ENCODE measurements at regions not wholly inside any gene's neighbourhood (a gene's known extent, or its start where the extent isn't known, plus 50 kb on each side); places are given as distances from the start of the nearest gene placed in this dataset.

DNA sequence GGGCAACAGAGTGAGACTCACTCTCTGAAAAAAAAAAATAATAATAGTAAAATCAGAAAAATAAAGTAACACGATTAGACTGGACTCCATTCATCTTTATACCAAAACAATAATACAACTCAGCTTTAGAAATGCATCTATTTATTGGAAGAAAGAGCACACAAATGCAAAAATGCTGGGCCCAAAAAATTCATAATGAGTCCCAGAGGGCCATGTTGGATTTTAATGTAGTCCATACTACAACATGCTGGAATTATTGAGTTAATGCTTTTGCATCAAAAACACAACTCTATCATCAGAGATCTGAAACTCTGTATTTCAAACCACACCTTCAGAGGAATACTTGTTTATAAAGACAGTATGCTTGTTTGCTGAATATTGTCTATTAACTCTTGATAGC, 1614.7 kb downstream of the STIM2 start:
- TF ChIP-seq, protein P1, sequence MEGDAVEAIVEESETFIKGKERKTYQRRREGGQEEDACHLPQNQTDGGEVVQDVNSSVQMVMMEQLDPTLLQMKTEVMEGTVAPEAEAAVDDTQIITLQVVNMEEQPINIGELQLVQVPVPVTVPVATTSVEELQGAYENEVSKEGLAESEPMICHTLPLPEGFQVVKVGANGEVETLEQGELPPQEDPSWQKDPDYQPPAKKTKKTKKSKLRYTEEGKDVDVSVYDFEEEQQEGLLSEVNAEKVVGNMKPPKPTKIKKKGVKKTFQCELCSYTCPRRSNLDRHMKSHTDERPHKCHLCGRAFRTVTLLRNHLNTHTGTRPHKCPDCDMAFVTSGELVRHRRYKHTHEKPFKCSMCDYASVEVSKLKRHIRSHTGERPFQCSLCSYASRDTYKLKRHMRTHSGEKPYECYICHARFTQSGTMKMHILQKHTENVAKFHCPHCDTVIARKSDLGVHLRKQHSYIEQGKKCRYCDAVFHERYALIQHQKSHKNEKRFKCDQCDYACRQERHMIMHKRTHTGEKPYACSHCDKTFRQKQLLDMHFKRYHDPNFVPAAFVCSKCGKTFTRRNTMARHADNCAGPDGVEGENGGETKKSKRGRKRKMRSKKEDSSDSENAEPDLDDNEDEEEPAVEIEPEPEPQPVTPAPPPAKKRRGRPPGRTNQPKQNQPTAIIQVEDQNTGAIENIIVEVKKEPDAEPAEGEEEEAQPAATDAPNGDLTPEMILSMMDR (IDR thresholded peaks at IDR 0.05) = no peak
- no peak for TF ChIP-seq POLR2A (IDR thresholded peaks at IDR 0.05)
- no peak overlapping the region for H3K4me3 ChIP-seq (ENCODE audit: low read depth, poor library complexity, severe bottlenecking)
- intact Hi-C loops (cut with DNase I; ENCODE audit: low total_unique reads) = no loop called here
- 75 to 86% methylated on average over 1 of the region's 1 CpG for WGBS, 2 donors
- no peak for DNase-seq (ENCODE audit: low spot score in 2 of 2)

DNA sequence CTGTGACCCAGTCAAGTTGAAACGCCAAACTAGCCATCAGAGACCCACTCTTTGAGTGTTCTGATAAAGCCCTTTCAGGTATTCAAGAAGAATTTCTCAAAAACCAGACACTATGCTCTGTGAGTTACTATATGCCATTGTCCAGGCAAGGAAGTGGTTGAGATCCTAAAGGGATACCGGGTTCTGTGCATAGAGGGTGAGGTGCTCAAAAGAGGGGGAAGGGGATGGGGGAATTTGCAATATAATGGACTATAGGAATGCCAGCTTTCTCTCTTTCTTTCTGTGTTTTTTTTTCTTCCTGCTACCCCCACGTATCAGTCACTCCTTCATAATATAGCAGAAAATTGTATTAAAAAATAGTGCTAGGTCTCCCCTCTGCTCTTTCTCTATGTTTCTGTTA, 1619.0 kb downstream of the STIM2 start:
- no peak overlapping the region for H3K4me3 ChIP-seq (ENCODE audit: low read depth, poor library complexity, severe bottlenecking)
- WGBS, 2 donors = 82 to 84% methylated on average over 3 of the region's 3 CpGs
- TF ChIP-seq, protein P1 (IDR thresholded peaks at IDR 0.05) = no peak
- TF ChIP-seq POLR2A (IDR thresholded peaks at IDR 0.05) = no peak
- intact Hi-C loops (cut with DNase I; ENCODE audit: low total_unique reads) = no loop called here
- DNase-seq (ENCODE audit: low spot score in 2 of 2) = no peak

DNA sequence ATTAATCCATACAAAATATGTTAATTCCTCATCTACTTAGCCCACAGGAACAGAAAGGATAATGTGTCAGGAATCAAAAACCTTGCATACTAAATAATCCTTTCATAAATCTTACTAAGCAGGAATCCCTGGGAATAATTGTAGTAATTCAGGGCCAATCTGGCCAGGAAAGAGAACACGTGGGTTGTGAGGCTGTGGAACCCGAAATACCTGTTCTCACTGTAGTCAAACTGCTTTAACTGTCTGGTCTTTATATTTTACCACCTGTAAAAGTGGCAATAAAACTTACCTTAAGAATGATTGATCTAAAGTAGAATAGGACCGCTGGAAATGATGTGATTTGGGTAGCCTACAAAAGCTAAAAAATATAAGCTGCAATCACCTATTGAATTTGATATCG, 1620.9 kb downstream of the STIM2 start:
- no peak overlapping the region for H3K4me3 ChIP-seq (ENCODE audit: low read depth, poor library complexity, severe bottlenecking)
- WGBS, 2 donors = 64 to 68% methylated on average over 4 of the region's 4 CpGs
- DNase-seq (ENCODE audit: low spot score in 2 of 2) = no peak
- no peak for TF ChIP-seq POLR2A (IDR thresholded peaks at IDR 0.05)
- TF ChIP-seq, protein P1 (IDR thresholded peaks at IDR 0.05) = no peak
- intact Hi-C loops (cut with DNase I; ENCODE audit: low total_unique reads) = no loop called here

DNA sequence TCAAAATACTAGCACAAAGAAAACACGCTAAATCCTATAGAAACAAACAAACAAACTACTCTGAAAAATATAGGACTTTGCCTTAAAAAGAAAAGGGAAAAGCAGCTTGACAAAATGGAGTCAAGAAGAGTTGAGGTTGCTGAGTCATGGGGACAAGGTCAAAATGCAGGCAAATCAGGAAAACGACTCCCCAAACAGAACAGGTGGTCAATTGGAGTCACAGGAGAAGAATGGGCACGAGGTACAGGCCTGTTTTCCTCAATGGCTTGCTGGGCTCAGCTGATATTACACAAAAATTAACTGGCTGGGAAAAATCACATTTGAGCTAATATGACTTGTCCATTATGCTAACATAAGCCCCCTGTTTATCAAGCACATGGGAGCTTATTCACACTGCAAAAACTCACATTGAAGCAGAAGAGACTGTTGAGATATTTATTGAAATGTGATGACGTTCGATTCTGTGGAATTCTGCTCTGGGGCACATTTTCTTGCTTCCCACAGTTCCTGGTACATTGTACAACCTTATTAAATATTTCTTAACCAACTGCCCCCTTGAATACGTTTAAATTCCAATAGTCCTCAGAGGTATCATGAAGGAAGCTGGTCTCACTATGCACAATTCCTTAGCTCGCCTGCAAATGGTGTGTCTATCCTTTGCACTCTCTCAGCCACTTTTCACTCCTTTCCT, 1622.1 kb downstream of the STIM2 start:
- DNase-seq (ENCODE audit: low spot score in 2 of 2) = no peak
- WGBS, 2 donors = 56 to 60% methylated on average over 7 of the region's 7 CpGs
- intact Hi-C loops (cut with DNase I; ENCODE audit: low total_unique reads) = no loop called here
- H3K4me3 ChIP-seq (ENCODE audit: low read depth, poor library complexity, severe bottlenecking) = no peak overlapping the region
- TF ChIP-seq POLR2A (IDR thresholded peaks at IDR 0.05) = no peak

DNA sequence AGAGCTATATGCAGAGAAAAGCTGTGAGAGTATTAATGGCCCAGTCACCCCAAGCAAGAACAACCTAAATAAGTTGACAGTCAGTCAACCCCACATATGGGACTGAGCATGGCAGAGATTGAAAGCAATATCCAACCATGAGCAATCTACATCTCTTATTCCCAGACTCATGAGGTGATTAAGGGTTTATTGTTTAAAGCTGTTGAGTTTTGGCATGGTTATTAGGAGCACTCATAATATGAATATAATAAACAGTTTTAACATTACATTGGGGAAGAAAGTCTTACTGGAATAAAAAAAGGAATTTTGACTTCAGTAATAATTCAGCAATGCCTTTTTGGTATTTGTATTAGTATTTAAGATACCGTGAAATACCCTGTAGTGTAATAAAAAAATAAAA, 1627.4 kb downstream of the STIM2 start:
- no peak for DNase-seq (ENCODE audit: low spot score in 2 of 2)
- intact Hi-C loops (cut with DNase I; ENCODE audit: low total_unique reads) = no loop called here
- no peak for TF ChIP-seq POLR2A (IDR thresholded peaks at IDR 0.05)
- TF ChIP-seq, protein P1 (IDR thresholded peaks at IDR 0.05) = no peak
- no peak overlapping the region for H3K4me3 ChIP-seq (ENCODE audit: low read depth, poor library complexity, severe bottlenecking)
- WGBS, 2 donors = 67 to 78% methylated on average over 1 of the region's 1 CpG

DNA sequence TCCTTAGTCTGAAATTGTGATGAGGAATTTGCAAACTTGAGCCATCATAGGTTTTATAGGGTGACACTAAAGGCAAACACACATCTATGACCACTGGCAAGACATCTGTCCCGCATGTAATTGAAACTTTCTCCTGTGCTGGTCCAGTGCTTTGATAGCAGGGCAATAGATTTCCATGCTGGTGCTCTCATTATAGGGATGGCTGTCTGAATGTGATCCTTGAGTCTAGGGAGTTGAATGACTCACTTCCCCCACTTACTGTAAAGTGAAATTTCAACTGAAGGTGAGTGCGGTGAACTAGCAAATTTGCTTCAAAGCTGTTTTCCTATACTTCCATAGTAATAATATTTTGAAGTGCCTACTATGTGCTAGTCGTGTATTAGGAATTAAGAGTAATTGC, 1630.0 kb downstream of the STIM2 start:
- no peak for TF ChIP-seq POLR2A (IDR thresholded peaks at IDR 0.05)
- TF ChIP-seq, protein P1 (IDR thresholded peaks at IDR 0.05) = no peak
- DNase-seq (ENCODE audit: low spot score in 2 of 2) = no peak
- no peak overlapping the region for H3K4me3 ChIP-seq (ENCODE audit: low read depth, poor library complexity, severe bottlenecking)
- 79 to 82% methylated on average over 3 of the region's 3 CpGs for WGBS, 2 donors
- intact Hi-C loops (cut with DNase I; ENCODE audit: low total_unique reads) = no loop called here

Measured in lower leg skin (tissue), 4 donors.